ENCODE measurements at regions not wholly inside any gene's neighbourhood (a gene's known extent, or its start where the extent isn't known, plus 50 kb on each side); places are given as distances from the start of the nearest gene placed in this dataset.
"Not testable (repeated sequence)": the region's sequence is repeated elsewhere in the genome, so short reads cannot be mapped to it uniquely, and the experiment has no call there.

GRCh38 chr18:10120622-10121021 lies 206.8 kb downstream of the VAPA start:
- DNase-seq (ENCODE audit: low read depth): no peak

- no peak for DNase-seq (ENCODE audit: low read depth)
Observed at GRCh38 chr18:10121028-10121427, 207.2 kb downstream of the VAPA start.

GRCh38 chr18:10121786-10122515 lies 208.1 kb downstream of the VAPA start:
- peak; percentile 34 for DNase-seq (ENCODE audit: low read depth)

- no peak for DNase-seq (ENCODE audit: low read depth)
Observed at GRCh38 chr18:10122988-10123950, 209.5 kb downstream of the VAPA start.

GRCh38 chr18:10124071-10124470 lies 210.3 kb downstream of the VAPA start:
- no peak for DNase-seq (ENCODE audit: low read depth)

- DNase-seq (ENCODE audit: low read depth): no peak
Observed at GRCh38 chr18:10124557-10124956, 210.7 kb downstream of the VAPA start.

GRCh38 chr18:10124967-10125366 lies 211.2 kb downstream of the VAPA start:
- DNase-seq (ENCODE audit: low read depth): no peak

GRCh38 chr18:10127729-10128128 lies 213.9 kb downstream of the VAPA start:
- DNase-seq (ENCODE audit: low read depth): no peak

- no peak for DNase-seq (ENCODE audit: low read depth)
Observed at GRCh38 chr18:10128921-10129501, 215.2 kb downstream of the VAPA start.

- DNase-seq (ENCODE audit: low read depth): no peak
Observed at GRCh38 chr18:10130606-10131005, 216.8 kb downstream of the VAPA start.

- no peak for DNase-seq (ENCODE audit: low read depth)
Observed at GRCh38 chr18:10131081-10131459, 217.3 kb downstream of the VAPA start.

- no peak for DNase-seq (ENCODE audit: low read depth)
Observed at GRCh38 chr18:10131460-10132395, 217.9 kb downstream of the VAPA start.

- no peak for DNase-seq (ENCODE audit: low read depth)
Observed at GRCh38 chr18:10133516-10133915, 219.7 kb downstream of the VAPA start.

GRCh38 chr18:10134204-10134603 lies 220.4 kb downstream of the VAPA start:
- DNase-seq (ENCODE audit: low read depth): no peak

- not testable (repeated sequence) for DNase-seq (ENCODE audit: low read depth)
Observed at GRCh38 chr18:10134749-10135148, 220.9 kb downstream of the VAPA start.

- no peak for DNase-seq (ENCODE audit: low read depth)
Observed at GRCh38 chr18:10135302-10135926, 221.6 kb downstream of the VAPA start.

- no peak for DNase-seq (ENCODE audit: low read depth)
Observed at GRCh38 chr18:10138719-10139118, 224.9 kb downstream of the VAPA start.

GRCh38 chr18:10139783-10140410 lies 226.1 kb downstream of the VAPA start:
- peak; percentile 53 for DNase-seq (ENCODE audit: low read depth)

GRCh38 chr18:10140461-10141282 lies 226.9 kb downstream of the VAPA start:
- peak; percentile 47 for DNase-seq (ENCODE audit: low read depth)

GRCh38 chr18:10141559-10141958 lies 227.7 kb downstream of the VAPA start:
- DNase-seq (ENCODE audit: low read depth): no peak

All from ELR (cell line).